HG03025 (cell line): ENCODE measurements at regions not wholly inside any gene's neighbourhood (a gene's known extent, or its start where the extent isn't known, plus 50 kb on each side); places are given as distances from the start of the nearest gene placed in this dataset.

Experiments used
- ATAC-seq: cut with Tn5 transposase; IDR thresholded peaks from one replicate; pipeline ENCODE4 v1.9.1; 2021; ENCODE audit warnings: mild to moderate bottlenecking, moderate library complexity; ENCODE audit not compliant: unreplicated experiment, low FRiP score

DNA sequence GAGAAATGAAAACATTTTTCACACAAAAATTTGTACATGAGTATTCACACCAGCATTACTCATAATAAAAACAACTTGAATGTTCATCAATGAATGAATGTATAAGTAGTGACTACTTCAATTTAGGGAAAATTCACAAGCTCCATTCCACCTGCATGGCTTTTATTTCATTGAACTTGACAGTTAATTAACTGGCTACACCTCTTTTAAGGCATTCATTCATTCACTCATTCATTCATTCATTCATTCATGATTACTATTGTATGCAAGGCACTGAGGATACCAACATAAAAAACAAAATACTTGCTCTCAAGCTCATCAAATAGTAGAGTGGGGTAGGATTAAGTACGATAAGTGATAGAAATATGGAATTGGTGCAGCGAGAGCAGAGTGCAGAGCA, 198.3 kb upstream of the DLGAP1 start:
- ATAC-seq = no peak

DNA sequence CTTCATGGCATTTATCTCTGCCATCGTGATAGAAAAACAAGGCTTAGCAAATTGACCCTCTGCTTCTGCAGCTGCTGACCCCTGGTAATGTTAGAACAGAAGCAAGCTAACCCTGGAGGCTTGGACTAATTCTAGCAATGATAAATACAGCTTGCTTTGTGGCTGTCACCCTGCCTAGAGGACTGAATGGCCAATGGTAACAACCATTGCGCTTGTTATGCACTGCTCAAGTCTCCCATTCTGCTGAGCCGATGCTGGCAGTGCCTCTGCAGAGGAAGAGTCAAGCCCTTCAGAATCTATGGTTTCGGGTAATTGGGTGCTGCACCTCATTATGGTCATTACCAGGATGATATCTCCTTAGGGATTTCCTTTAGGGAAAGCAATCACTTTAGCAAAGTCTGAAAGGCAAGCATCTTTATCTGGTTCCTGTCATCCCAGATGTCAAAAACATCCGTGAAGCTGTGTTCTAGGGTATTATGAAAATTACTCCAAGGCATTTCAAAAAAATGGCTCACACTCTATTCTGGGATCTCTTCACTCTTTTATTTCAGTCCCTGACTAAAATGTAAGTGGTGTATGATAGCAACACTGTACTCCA, 186.8 kb upstream of the DLGAP1 start:
- no peak for ATAC-seq

DNA sequence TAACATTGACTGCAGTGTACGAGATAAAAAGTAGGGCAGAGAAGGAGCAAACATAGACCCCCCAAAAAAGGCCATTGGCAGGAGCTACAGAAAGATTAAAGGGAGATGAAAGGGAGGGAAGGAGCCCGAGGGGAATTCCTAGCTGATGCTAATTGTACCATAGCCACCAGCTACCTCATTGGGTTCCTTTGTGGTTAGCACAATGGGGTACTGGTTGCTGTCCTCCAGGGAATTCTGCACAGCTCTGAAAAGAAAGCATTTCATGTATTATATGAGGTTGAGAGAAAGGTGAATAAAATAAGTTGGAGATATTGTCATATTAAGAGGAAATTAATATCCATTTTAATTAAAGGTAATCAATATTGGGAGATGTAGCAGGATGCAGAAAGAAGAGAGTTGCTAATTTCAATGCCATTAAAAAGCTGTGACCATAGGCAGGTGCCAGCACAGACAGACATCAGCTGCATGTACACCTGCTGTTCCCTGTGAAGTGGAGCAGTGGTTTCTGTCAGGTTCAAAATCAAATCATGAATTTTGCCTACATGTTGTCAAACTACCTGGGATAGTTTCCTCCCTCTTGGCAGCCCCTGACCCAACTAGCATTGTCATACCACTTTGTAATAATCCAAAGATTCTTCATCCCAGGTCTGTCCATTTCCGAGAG, 185.4 kb upstream of the DLGAP1 start:
- ATAC-seq = no peak

DNA sequence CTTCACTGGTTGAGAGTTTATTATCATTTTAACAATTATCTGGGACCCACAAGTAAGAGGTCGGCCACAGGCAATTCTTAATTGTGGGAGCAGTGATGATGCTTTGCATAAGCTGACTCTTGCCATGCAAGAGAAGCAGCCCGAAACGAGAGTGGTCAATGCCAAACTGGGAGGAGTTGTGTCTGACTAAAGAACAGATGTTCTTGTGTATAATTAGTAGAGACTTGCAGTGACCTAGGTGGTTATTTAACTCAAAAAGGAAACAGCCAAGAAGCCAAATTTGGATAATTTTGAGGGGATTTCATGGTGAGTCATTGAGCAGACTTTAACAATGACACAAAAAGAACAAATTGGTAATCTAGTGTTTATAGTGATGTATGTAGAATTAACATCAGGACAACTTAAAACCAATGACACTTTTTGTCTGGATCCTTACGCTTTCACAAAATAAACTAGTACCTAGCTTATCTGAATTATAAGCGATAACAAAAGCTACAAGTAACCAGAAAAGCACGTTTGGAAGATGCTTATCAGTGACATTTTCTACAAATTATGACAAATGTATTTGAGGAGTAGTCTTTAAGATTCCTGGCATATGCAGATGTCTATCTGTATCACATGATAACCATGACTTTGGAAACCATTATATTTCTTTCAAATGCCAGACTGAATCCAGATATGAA, 184.7 kb upstream of the DLGAP1 start:
- peak; percentile 63 for ATAC-seq

DNA sequence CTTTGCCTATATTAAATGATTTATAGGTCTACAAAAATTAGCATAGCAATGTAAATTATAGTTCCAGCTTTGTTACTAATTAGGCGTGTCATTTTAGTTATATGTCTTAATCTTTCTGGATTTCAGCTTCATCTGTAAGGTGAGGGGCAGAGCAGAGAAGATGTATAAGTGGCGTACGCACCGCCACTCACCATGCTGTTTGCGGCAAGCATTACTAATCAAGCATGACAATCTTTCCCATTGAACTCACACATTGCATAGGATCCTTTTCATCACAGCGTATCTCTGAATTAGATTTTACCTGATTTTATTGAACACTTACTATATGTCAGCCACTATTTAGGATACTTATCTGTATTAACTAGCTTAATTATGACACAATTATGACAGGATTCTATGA, 183.6 kb upstream of the DLGAP1 start:
- no peak for ATAC-seq

DNA sequence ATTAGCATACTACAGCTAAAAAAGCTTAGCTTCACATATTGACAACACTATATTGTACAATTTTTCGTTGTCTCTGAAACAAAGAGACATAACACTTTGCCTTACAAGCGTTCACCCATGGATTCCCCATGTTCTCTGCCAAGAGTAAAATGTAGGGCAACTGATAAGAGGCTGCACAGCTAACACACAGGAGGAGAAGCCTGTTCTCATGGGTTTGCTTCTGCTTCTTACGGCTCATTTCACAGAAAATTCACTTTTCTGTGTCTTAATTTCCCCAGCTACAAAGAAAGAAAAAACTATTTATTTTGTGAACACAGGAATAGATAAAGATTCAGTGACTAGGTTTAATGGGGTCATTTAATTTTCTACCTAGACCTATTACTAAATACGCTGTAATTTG, 182.8 kb upstream of the DLGAP1 start:
- ATAC-seq = no peak

DNA sequence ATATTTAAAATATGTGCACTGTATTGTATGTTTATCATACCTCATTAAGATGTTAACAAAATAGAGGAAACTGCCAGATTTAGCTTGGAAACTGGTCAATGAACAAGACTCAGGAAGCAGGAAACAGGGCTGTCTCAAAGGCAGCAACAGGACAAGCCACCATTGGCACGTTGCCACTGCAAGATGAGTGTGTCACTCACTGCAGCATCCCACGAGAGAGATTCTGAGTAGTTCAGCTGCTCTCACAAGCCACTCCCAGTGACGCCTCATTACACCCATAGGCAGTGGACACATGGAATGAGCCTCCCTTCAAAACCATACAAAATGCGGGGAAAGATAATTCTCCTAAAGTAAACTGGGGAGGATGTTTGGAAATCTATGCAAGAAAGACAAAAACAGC, 181.9 kb upstream of the DLGAP1 start:
- ATAC-seq = no peak

DNA sequence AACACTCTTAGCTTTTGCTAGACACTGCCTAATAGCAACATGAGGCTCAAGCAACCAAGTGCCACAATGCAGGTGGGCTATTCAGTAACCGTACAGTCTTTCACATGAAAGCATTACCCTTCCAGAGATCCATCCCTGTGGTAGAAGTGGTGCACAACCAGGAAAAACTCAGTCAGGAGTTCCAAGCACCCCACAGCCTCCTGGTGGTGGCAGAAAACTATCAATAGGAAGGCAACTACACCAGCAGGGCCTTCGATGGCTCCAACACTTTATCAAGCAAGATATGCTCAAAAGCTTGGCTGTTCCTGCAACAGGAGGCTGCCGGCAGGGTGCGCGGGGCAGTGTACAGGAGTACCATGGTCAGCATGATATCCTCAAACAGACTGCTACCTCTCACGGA, 176.1 kb upstream of the DLGAP1 start:
- no peak for ATAC-seq

DNA sequence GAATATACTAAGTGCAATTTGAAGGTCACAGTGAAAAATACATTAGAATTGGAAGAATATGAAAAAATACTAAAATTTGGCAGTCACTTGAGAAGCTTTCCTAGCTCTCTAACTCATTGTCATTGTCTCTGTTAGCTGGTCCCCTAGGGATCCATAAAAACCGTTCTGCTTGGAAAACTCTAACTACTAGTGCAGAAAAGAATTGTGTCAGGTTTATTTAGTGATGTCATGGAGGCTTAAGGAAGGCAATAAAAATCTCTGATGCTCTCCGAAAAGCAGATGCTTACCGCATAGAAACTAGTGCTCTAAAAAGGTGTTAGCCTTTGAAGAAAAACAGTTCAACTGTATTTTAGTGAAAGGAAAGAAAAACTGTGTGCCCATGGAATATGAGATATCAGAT, 150.1 kb upstream of the DLGAP1 start:
- ATAC-seq = no peak

DNA sequence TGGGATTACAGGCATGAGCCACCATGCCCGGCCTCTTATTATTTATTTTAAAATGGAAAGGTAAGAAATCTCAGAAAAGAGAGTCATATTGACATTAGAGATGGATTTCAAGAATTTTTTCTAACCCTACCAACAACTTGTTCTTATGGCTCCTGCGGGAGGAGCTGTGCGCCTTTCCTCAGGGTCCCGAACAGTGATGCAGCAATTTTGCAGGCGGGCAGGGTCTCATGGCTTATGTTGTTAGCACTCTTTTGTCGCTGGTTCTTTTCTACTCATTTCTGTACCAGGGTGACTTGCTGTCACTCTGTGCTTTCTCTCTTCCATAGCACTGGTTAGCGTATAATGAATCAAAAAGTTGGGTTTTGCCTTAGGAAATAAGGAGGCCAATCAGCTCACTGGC, 148.8 kb upstream of the DLGAP1 start:
- ATAC-seq = no peak

DNA sequence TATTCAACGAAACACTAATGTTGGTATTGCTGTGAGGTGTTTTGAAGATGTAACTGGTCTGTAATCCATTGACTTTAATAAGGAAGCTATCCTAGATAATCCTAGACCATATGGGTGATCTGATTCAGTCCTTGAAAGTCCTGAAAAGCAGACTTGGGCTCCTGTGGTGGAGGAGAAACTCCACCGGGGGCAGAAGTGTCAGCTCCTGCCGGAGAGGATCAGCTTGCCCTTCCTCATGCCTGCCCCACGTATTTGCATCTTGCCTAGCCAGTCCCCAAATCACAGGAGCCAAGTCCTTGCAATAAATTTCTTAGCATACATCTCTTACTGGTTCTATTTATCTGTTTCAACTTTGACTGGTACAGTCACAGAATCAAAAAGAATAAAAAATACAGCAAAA, 144.2 kb upstream of the DLGAP1 start:
- no peak for ATAC-seq

DNA sequence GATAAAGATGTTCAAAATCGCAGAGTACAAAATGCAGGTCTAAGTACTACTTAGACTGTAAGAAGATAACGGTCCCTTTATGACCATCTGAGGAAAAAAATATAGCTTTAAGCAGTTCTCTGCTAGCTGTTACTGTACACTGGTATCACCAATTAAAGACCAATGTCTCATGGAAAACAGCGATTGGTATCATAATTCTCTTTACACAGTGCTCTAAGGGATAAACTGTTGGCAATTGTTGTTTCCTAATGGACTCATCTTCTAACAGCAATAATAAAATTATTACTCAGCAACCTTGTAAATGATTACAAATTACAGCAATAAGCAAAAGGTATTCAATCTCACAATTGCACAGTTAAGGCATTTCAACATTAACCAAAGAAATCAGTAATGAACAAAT, 142.2 kb upstream of the DLGAP1 start:
- ATAC-seq = no peak

DNA sequence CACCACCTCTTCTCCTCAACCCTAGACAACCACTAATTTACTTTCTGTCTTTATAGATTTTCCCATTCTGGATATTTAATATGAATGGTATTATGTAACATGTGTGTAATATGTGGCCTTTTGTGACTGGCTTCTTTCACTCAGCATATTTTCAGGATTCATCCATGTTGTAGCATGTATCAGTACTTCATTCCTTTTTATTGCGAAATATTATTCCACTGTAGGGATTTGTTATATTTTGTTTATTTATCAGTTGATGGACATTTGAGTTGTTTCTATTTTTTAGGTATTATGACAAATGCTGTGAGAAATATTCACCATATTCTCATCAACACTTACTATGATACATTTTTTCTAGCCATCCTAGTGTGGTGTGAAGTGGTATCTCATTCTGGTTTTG, 138.8 kb upstream of the DLGAP1 start:
- no peak for ATAC-seq

DNA sequence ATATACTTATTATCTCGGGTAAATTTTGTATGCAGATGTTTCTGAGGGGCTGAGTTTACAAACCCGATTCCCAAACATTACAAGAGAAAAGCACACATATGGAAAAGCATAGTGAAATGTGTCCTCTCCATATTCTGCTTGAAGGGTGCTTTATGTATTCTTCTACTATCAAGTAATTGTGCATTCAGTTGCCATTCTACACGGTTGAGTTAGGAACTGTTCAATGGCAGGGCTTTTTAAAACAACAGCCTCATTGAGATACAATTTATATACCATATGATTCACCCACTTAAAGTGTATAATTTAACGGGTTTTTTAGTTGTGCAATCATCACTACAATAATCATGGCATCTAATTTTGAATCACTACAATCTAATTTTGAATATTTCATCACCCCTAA, 138.4 kb upstream of the DLGAP1 start:
- ATAC-seq = no peak

DNA sequence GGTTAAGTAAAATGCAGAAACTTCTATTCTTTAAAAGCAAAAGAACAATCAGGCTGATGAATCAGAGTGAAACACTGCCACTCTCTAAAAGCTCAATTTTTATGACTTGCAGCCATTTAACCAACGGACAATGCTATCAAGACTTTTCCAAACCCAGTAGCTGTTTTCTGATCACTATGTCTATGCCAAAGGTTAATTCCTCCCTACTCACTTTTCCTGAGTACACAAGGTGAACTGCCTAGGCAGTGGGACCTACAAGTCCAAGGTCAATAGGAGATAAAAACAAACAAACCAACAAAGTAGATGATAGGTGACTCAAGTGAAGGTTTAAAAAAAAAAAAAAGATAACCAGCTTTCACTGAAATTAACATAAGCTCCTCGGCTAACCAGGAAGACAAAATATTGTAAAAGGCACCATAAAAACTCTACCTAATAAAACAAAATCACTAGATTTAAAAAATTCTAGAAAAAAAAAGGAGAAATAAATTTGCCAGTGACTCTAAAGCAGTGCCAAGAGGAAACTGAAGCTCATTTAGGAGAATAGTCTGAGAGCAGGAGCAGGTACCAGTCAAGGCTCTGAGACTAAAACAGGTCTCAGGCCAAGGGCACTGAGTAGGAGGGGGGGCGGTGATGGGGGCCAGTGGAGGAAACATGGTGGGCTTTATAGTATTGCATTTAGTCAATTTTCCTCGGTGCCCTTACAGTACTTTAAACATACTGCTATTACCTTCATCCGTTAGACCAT, 134.1 kb upstream of the DLGAP1 start:
- ATAC-seq = no peak

DNA sequence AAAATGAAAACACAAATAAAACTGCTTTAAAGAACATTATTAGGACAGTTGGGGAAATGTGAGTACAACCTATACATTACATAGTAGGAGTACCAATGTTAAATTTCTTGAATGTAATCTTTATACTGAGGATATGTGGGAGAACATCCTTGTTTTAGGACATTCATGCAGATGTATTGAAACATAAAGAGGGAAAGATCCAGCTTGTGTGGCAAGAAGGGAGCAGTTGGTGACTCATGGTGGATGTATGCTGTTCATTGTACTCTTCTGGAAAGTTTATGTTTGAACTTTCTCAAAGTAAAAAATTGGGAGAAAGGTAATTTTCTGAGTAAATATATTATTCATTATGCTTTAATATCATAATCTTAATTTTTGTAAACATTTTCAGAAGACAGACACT, 132.1 kb upstream of the DLGAP1 start:
- no peak for ATAC-seq

DNA sequence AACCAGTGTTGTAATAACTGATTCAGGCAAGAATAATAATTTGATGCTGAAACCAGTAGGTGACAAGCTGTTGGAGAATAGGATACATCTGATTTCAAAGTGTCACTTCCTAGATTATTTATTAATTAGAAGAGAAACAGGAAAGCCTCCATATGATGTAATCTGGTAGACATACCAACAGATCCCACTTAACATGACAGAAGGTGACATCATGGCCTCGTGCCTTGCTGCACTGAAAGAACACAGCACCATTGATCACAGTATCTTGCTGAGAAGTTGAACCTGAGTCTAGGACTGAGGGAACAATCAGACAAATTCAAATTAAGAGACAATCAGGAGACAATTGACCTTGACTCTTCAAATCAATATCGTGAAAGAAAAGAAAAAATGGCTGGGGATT, 131.6 kb upstream of the DLGAP1 start:
- no peak for ATAC-seq

DNA sequence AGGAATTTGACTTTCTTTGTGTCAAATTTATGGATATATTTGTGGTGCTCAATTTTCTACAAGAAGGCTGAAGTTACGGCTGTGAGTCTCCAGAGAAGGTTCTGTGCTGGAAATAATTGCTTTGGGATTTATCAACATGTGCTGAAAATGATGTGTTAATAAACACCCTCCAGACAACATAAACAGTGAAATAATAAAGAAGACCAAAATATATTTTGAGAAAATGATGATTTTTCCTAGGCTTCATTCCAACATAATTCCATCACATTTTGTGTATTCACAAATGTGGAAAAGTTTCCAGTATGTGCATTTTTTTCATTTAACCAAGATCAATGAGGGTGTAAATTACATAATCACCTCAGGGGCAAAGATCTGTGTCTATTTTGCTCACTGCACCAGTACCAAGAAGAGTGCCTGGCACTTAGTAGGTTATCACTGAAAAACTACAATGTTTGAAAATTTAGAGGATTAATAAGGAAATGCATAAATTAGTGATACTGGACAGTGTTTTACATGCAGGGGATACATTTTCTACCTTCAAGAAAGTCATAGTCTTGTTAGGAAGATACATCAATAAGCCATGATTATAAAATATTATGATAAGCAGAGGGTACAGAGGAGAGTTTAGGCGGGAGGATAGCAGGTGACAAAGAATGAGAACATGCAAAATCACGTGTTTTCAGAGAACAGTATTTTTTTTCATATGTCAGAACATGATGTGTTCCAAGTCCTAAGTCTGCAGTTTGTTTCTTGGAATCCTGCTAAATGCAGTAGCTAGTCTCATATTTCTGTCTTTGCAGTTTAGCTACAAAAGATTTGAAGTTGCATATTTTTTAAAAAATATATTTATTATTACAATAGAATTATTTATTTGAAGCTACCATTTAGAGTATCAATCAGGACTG, 127.6 kb upstream of the DLGAP1 start:
- ATAC-seq = no peak

DNA sequence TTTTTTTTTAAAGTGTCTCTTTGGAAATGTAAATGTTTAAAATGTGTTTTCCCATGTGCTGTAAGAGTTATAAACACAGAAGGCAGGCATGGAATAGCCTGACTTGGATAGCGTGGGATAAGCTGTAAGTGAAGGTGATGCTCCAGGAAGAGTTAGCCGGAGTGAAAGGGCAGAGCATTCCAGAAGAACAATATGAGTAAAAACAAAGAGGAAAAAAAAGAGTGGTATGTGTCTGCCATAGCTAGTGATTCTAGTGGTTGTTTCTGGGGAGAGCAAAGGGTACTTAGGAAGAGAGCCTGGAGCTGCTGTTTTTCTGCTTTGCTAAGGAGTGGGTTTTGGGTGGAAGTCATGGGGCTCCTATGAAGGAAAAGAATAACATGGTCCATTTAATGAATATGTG, 126.9 kb upstream of the DLGAP1 start:
- no peak for ATAC-seq

DNA sequence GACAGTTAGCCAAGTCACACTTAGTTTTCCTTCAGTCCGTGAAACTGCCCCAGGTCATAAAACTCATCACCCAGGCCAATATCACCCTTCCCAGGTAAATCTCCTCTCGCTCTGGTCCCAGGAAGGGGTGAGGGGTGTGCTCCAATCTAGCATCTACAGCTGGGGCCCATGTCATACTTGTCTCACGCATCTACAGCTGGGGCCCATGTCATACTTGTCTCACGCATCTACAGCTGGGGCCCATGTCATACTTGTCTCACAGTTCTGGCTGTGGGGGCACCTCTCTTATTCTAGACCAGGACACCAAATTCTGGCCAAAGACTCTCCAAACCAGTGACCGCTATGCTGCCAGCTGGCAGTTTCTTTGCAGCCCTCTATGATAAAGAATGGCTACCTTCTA, 123.3 kb upstream of the DLGAP1 start:
- no peak for ATAC-seq

DNA sequence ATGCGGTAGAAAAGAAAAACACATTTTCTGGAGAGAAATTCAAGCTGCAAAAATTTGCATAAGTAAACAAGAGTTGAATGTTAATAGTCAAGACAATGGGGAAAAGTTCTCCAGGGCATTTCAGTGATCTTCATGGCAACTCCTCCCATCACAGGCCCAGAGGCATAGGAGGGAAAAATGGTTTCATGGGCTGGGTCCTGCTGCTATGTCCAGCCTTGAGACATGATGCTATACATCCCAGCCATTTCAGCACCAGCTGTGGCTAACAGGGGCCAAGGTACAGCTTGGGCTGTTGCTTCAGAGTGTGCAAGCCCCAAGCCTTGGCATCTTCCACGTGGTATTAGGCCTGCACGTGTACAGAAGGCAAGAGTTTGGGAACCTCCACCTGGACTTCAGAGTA, 118.6 kb upstream of the DLGAP1 start:
- ATAC-seq = no peak
